SH-SY5Y (cell line): ENCODE measurements at regions not wholly inside any gene's neighbourhood (a gene's known extent, or its start where the extent isn't known, plus 50 kb on each side); places are given as distances from the start of the nearest gene placed in this dataset.

Source experiments
- GATA2 ChIP-seq: IDR thresholded peaks from 2 replicates; pipeline ENCODE4 v1.6.1; 2011; ENCODE audit warnings: mild to moderate bottlenecking, low read depth, low read length
- GATA3 ChIP-seq: IDR thresholded peaks from 2 replicates; pipeline ENCODE4 v1.6.1; 2011; ENCODE audit warnings: low read depth, mild to moderate bottlenecking, low read length, moderate library complexity

- TF ChIP-seq GATA2 (no peak), GATA3 (no peak)
Observed at GRCh38 chr10:61099756-61100155, 155.8 kb upstream of the RHOBTB1 start.
